Kidney epithelial cell (primary cell): ENCODE measurements at regions not wholly inside any gene's neighbourhood (a gene's known extent, or its start where the extent isn't known, plus 50 kb on each side); places are given as distances from the start of the nearest gene placed in this dataset.

ENCODE experiments used
- DNase-seq: peaks from one replicate; pipeline ENCODE4 v3.0.0-alpha.2; 2010; ENCODE audit warnings: low read depth
- H3K27me3 ChIP-seq: 2 replicates; pipeline ENCODE4 v1.6.0; 2011; ENCODE audit warnings: low read length; ENCODE audit not compliant: control insufficient read depth, insufficient read depth
- H3K36me3 ChIP-seq: 2 replicates; pipeline ENCODE4 v1.5.1; 2011; ENCODE audit warnings: low read length; ENCODE audit not compliant: control insufficient read depth, insufficient read depth
- H3K4me3 ChIP-seq: 2 replicates; pipeline ENCODE4 v1.5.1; 2011; ENCODE audit warnings: low read depth, mild to moderate bottlenecking, control low read depth, low read length
- TF ChIP-seq, protein P1 (sequence below): IDR thresholded peaks from 2 replicates; pipeline ENCODE4 v1.5.1; 2011; ENCODE audit warnings: mild to moderate bottlenecking, moderate library complexity, low read length, control low read depth, inconsistent platforms; ENCODE audit not compliant: insufficient read depth, poor library complexity, severe bottlenecking

DNA sequence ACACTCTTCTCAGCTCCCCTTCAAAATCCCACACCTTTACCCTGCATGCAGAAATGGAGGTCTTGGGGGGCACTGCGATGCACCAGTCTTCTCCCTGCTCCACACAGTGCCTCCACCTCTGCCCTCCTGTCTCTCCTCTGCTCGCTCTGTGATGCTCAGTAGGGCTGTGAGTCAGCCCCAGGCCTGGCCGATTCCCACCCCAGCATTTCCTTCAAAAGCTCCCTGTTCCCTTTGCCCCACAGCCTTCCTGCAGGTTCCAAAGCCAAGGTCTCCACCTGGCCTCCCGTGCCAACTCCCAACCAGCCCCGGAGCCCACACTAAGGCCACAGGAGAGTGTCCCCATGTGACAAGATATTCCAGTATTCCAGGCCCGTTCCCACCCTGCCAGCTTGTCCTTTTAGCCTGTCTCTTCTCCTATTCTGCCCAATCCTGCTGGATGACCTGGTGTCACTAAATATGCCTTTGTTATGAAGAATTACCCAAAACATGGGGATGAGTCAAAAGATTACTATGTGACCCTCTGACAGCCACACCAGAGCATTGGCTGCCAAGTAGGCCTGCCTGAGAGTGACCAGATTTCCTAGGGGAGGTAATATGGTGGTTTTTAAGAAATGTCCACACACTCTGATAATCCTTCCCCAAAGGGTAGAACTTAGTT is 118.9 kb upstream of the NXT1 start:
- TF ChIP-seq, protein P1, sequence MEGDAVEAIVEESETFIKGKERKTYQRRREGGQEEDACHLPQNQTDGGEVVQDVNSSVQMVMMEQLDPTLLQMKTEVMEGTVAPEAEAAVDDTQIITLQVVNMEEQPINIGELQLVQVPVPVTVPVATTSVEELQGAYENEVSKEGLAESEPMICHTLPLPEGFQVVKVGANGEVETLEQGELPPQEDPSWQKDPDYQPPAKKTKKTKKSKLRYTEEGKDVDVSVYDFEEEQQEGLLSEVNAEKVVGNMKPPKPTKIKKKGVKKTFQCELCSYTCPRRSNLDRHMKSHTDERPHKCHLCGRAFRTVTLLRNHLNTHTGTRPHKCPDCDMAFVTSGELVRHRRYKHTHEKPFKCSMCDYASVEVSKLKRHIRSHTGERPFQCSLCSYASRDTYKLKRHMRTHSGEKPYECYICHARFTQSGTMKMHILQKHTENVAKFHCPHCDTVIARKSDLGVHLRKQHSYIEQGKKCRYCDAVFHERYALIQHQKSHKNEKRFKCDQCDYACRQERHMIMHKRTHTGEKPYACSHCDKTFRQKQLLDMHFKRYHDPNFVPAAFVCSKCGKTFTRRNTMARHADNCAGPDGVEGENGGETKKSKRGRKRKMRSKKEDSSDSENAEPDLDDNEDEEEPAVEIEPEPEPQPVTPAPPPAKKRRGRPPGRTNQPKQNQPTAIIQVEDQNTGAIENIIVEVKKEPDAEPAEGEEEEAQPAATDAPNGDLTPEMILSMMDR, result no peak
- H3K4me3 ChIP-seq, result no peak overlapping the region
- H3K36me3 ChIP-seq, result no peaks in the 10 kb centered on the region
- peaks cover 3% of the 10 kb centered on the region for H3K27me3 ChIP-seq
- DNase-seq, result no peak

DNA sequence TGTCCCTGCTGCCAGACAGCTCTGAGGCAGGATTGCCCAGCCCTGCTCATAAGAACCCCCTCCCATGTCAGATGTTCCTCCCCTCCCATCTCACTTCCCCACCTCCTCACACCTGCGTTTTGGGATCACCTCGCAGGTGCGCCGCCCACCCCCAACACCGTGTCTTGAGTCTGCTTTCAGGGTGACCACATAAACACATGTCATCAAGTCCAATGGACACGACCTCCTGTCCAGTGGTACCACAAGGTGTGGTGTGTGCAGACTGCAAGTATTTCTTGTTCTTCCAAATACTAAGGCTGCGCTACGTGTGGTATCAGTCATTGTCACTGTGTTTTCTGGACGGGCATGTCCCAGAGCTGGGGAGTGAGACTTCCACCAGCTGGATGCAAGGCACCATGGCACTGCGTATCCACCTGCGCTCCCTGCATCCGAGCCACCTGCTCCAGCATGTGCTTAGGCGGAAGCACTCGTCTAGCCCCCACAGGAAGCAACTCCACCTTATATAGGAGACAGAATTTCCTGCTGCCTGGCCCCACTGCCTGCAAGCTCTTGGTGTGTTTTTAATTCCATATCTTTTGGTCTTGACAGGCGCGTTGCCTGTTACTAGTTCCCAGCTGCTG is 119.7 kb upstream of the NXT1 start:
- no peak for DNase-seq
- TF ChIP-seq, protein P1, result no peak
- Histone ChIP-seq H3K4me3 (no peak overlapping the region), H3K36me3 (no peaks in the 10 kb centered on the region), H3K27me3 (peaks cover 3% of the 10 kb centered on the region)

DNA sequence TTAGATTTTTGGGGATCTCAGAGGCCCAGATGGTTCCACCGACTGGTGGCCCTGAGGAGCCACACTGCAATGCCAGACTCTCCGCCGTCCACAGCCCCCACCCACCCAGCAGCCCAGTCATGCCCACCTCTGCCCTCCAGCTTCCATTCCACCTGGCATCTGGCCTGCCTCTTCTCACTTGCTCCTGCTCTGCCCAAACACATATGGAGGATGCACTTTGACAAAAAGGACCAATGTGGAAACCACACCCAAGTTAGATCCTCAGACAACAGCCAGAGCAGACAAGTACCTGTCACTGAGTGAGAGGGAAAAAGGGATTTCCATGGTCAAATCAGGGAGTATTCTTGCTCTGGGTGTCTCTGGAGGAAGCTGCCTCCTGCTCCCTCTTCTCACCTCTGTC is 120.6 kb upstream of the NXT1 start:
- Histone ChIP-seq H3K36me3 (no peaks in the 10 kb centered on the region), H3K4me3 (no peak overlapping the region), H3K27me3 (peaks cover 3% of the 10 kb centered on the region)
- TF ChIP-seq, protein P1, result no peak
- DNase-seq, result no peak

DNA sequence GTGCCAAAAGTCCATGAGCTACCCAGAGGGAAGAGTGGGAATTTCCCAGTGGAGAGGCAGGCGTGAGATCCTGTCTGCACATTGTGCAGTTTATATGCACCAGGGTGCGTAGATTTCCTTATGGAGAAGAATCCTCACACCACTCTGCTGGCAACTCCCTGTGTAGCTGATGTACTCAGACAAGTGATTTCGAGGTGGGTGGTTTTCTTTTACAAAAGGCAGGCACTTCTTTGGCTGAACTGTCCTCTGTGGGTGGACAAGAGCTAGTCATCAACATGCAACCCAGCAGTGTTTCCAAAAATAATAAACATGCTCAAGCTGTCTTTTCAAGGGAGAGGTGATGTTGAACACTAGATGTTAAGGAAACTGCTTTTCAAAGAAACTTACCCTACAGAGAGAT is 121.7 kb upstream of the NXT1 start:
- TF ChIP-seq, protein P1, result no peak
- Histone ChIP-seq H3K4me3 (no peak overlapping the region), H3K27me3 (peaks cover 3% of the 10 kb centered on the region), H3K36me3 (no peaks in the 10 kb centered on the region)
- DNase-seq, result no peak

DNA sequence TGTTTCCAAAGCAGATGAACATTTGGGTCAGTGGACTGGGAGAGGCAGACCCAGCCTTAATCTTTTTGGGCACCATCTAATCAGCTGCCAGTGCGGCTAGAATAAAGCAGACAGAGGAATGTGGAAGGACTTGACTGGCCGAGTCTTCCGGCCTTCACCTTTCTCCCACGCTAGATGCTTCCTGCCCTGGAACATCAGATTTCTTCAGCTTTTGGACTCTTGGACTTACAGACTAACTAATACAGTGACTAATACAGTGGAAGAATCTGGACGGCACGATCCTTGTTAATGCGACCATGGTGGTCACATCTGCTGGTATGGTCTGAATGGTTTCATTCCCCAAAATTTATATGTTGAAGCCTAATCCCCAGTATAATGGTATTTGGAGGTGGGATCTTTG is 122.6 kb upstream of the NXT1 start:
- Histone ChIP-seq H3K36me3 (no peaks in the 10 kb centered on the region), H3K27me3 (peaks cover 3% of the 10 kb centered on the region), H3K4me3 (no peak overlapping the region)
- no peak for DNase-seq
- TF ChIP-seq, protein P1, result no peak

DNA sequence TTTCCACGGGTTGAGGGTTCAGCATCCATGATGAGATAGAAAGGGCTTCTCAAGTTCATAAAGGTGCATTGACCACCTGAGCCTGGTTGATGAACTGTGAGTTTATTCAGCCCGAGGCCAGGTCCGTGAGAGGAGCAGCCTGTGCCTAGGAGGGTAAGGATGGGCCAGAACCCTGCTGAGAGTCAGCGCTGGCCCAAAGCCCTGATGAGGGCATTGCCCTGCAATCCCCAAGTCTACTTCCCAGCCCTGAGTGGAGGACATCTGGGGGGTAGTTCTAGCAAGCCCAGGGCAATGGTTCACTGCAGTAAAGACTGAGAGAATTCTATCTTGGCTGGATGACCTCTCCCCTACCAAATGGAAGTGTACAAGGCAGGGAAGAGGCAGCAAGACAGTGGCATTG is 123.3 kb upstream of the NXT1 start:
- DNase-seq, result no peak
- H3K36me3 ChIP-seq, result no peaks in the 10 kb centered on the region
- TF ChIP-seq, protein P1, result no peak

More for the DNA sequence above, 123.3 kb upstream of the NXT1 start:
- Histone ChIP-seq H3K4me3 (no peak overlapping the region), H3K27me3 (peaks cover 3% of the 10 kb centered on the region)
